SK-N-SH (cell line): ENCODE measurements at regions not wholly inside any gene's neighbourhood (a gene's known extent, or its start where the extent isn't known, plus 50 kb on each side); places are given as distances from the start of the nearest gene placed in this dataset.

Experiments
- CTCF ChIA-PET: fragments of 300-600, 350-600 bp; formaldehyde crosslinking; extraction: SDS; loops from one replicate; lab custom pipeline; 2021; lab: Yijun Ruan, JAX
- POLR2A ChIA-PET: fragments of 350-600 bp; sonication (Branson Sonifier 250); formaldehyde crosslinking; extraction: SDS; loops from one replicate; lab custom pipeline; 2020; ENCODE audit warnings: antibody characterized with exemption, inconsistent platforms; lab: Yijun Ruan, JAX
- DNase-seq: peaks from one replicate; pipeline ENCODE4 v3.0.0; 2012
- H2AFZ ChIP-seq: fragments of 200-600 bp; sonication (generic); 2 replicates; pipeline ENCODE4 v1.8.1; 2016; ENCODE audit warnings: antibody characterized with exemption, mild to moderate bottlenecking, low read depth
- H3F3A ChIP-seq: fragments of 200-600 bp; sonication (generic); replicated peaks from 2 replicates; pipeline ENCODE3; 2016; ENCODE audit warnings: antibody characterized with exemption, mild to moderate bottlenecking; ENCODE audit not compliant: insufficient read depth
- H3K27ac ChIP-seq, 2 experiments: fragments of 200-500 bp in 1 of 2; fragments of 200-600 bp in 1 of 2; sonication (Bioruptor generic) in 1 of 2; sonication (generic), shearing (Covaris generic) in 1 of 2; 2 replicates each; pipeline versions ENCODE4 v1.5.1 to v1.6.1; 2014 to 2016; ENCODE audit warnings: low read depth in 2 of 2, inconsistent platforms in 1 of 2, low read length in 1 of 2, mild to moderate bottlenecking in 1 of 2, mixed read lengths in 1 of 2
- H3K27me3 ChIP-seq: fragments of 200-600 bp; sonication (generic), shearing (Covaris generic); 2 replicates; pipeline ENCODE4 v1.6.1; 2016; ENCODE audit warnings: mixed run types; ENCODE audit not compliant: insufficient read depth
- H3K36me3 ChIP-seq, 2 experiments: fragments of 200-500 bp in 1 of 2; fragments of 200-600 bp in 1 of 2; sonication (Bioruptor generic) in 1 of 2; sonication (generic) in 1 of 2; replicated peaks in 1 of 2; 2 replicates each; pipeline versions ENCODE3 to v1.5.1; 2014 to 2016; ENCODE audit warnings: low read length in 1 of 2, mild to moderate bottlenecking in 1 of 2; ENCODE audit not compliant: insufficient read depth in 2 of 2, control insufficient read depth in 1 of 2
- H3K4me1 ChIP-seq, 2 experiments: fragments of 200-500 bp in 1 of 2; fragments of 200-600 bp in 1 of 2; sonication (Bioruptor generic) in 1 of 2; sonication (generic), shearing (Covaris generic) in 1 of 2; 2 replicates each; pipeline versions ENCODE4 v1.5.1 to v1.6.1; 2014 to 2016; ENCODE audit warnings: low read depth in 1 of 2, low read length in 1 of 2, mixed run types in 1 of 2; ENCODE audit not compliant: insufficient read depth in 2 of 2, control insufficient read depth in 1 of 2
- H3K4me2 ChIP-seq: fragments of 200-600 bp; sonication (generic), shearing (Covaris generic); 2 replicates; pipeline ENCODE4 v1.6.1; 2017; ENCODE audit warnings: mixed run types
- H3K4me3 ChIP-seq, 2 experiments: fragments of 200-500 bp in 1 of 2; fragments of 200-600 bp in 1 of 2; sonication (Bioruptor generic) in 1 of 2; sonication (generic), shearing (Covaris generic) in 1 of 2; 2 replicates each; pipeline versions ENCODE4 v1.5.1 to v1.8.1; 2014 to 2016; ENCODE audit warnings: low read depth in 2 of 2, inconsistent platforms in 1 of 2, low read length in 1 of 2, mild to moderate bottlenecking in 1 of 2, mixed read lengths in 1 of 2, moderate library complexity in 1 of 2
- H3K79me2 ChIP-seq: fragments of 200-600 bp; sonication (generic); 2 replicates; pipeline ENCODE4 v1.8.1; 2017; ENCODE audit warnings: mild to moderate bottlenecking; ENCODE audit not compliant: insufficient read depth
- H3K9ac ChIP-seq: fragments of 200-600 bp; sonication (generic); 2 replicates; pipeline ENCODE4 v1.6.1; 2017; ENCODE audit warnings: mixed run types
- H3K9me2 ChIP-seq: fragments of 200-600 bp; sonication (generic); 2 replicates; pipeline ENCODE4 v1.6.1; 2017; ENCODE audit warnings: mixed run types
- H3K9me3 ChIP-seq: fragments of 200-600 bp; sonication (generic); 2 replicates; pipeline ENCODE4 v1.6.1; 2017; ENCODE audit warnings: mixed run types, mild to moderate bottlenecking, moderate library complexity
- H4K20me1 ChIP-seq: fragments of 200-600 bp; sonication (generic); 2 replicates; pipeline ENCODE4 v1.6.1; 2017; ENCODE audit warnings: mild to moderate bottlenecking, mixed run types; ENCODE audit not compliant: insufficient read depth
- CHD2 ChIP-seq: fragments of 150-350 bp; IDR thresholded peaks from 2 replicates; pipeline ENCODE4 v1.6.1; 2018; ENCODE audit warnings: low read length; ENCODE audit not compliant: partially characterized antibody
- CTCF ChIP-seq: fragments of 200-600 bp; sonication (generic); IDR thresholded peaks from 2 replicates; pipeline ENCODE4 v1.6.1; 2017; ENCODE audit warnings: antibody characterized with exemption, mild to moderate bottlenecking, moderate library complexity
- ELF1 ChIP-seq: IDR thresholded peaks from 2 replicates; pipeline ENCODE4 v1.4.0; 2012
- FOSL2 ChIP-seq: IDR thresholded peaks from 2 replicates; pipeline ENCODE4 v1.4.0; 2012; ENCODE audit warnings: low read depth, mild to moderate bottlenecking, moderate library complexity, borderline replicate concordance
- FOXM1 ChIP-seq: IDR thresholded peaks from 2 replicates; pipeline ENCODE4 v1.4.0; 2012; ENCODE audit warnings: low read depth, mild to moderate bottlenecking
- GATA2 ChIP-seq: sonication (generic); formaldehyde crosslinking; IDR thresholded peaks from 2 replicates; pipeline ENCODE4 v1.5.0; 2020; ENCODE audit warnings: mild to moderate bottlenecking, missing genetic modification reagents
- MAX ChIP-seq: IDR thresholded peaks from 2 replicates; pipeline ENCODE4 v1.4.0; 2012; ENCODE audit warnings: low read depth
- NFIC ChIP-seq: IDR thresholded peaks from 2 replicates; pipeline ENCODE4 v1.4.0; 2012; ENCODE audit warnings: borderline replicate concordance
- POLR2AphosphoS5 ChIP-seq: IDR thresholded peaks from 2 replicates; pipeline ENCODE4 v1.6.1; 2012; ENCODE audit warnings: low read depth, low read length
- RFX5 ChIP-seq: IDR thresholded peaks from 2 replicates; pipeline ENCODE4 v1.6.1; 2012; ENCODE audit warnings: mild to moderate bottlenecking, improper control_type of control experiment, low read length
- SIN3A ChIP-seq: IDR thresholded peaks from 2 replicates; pipeline ENCODE4 v1.6.1; 2012; ENCODE audit warnings: low read depth, mild to moderate bottlenecking, low read length, moderate library complexity, borderline replicate concordance
- TEAD4 ChIP-seq: IDR thresholded peaks from 2 replicates; pipeline ENCODE4 v1.4.0; 2012; ENCODE audit warnings: mild to moderate bottlenecking, borderline replicate concordance; ENCODE audit not compliant: insufficient read depth
- USF1 ChIP-seq: IDR thresholded peaks from 2 replicates; pipeline ENCODE4 v1.4.0; 2012; ENCODE audit warnings: low read depth, borderline replicate concordance
- WGBS: methylation state at CpG from one replicate; pipeline ENCODE4 v1.1.6; 2017; ENCODE audit warnings: low lambda C conversion rate; 5-methylcytosine and 5-hydroxymethylcytosine counted together

- no peaks in the 10 kb centered on the region for H3K9me3 ChIP-seq
- no peaks in the 10 kb centered on the region for H3K4me1 ChIP-seq
- WGBS: 25% methylated on average over 1 of the region's 1 CpG
- no peak overlapping the region for H3K4me2 ChIP-seq
- H3F3A ChIP-seq: no peaks in the 10 kb centered on the region
- H4K20me1 ChIP-seq: no peaks in the 10 kb centered on the region
- no peak overlapping the region for H2AFZ ChIP-seq
- no peaks in the 10 kb centered on the region for H3K9me2 ChIP-seq
- CTCF ChIA-PET: no interaction called here
- H3K27me3 ChIP-seq: peaks cover 40% of the 10 kb centered on the region
- H3K36me3 ChIP-seq: no peaks in the 10 kb centered on the region
- TF ChIP-seq USF1: no peak
- no peak for TF ChIP-seq RFX5
- TF ChIP-seq MAX: no peak
- TF ChIP-seq ELF1: no peak
- TF ChIP-seq TEAD4: no peak
- no peak for TF ChIP-seq POLR2AphosphoS5
- no peak for TF ChIP-seq FOSL2
- TF ChIP-seq CHD2: no peak
- TF ChIP-seq FOXM1: no peak
- TF ChIP-seq GATA2 (CRISPR knock-in tag): no peak
- TF ChIP-seq CTCF: no peak
- no peak for TF ChIP-seq NFIC
- TF ChIP-seq SIN3A: no peak
- TF ChIP-seq, all 33 proteins: peak for 0
- no peak for DNase-seq
- Histone ChIP-seq H3K79me2 (no peaks in the 10 kb centered on the region), H3K27ac (no peak overlapping the region), H3K4me3 (no peak overlapping the region), H3K9ac (no peak overlapping the region)
- POLR2A ChIA-PET: no interaction called here
Measured at GRCh38 chrX:69268611-69269010, 103.4 kb upstream of the PJA1 start.

GRCh38 chrX:69264158-69264581 is 98.9 kb upstream of the PJA1 start:
- Histone ChIP-seq H3K36me3 (no peaks in the 10 kb centered on the region), H4K20me1 (no peaks in the 10 kb centered on the region), H3K4me3 (no peak overlapping the region), H3K27ac (no peak overlapping the region), H2AFZ (no peak overlapping the region), H3K79me2 (no peaks in the 10 kb centered on the region), H3K4me2 (no peak overlapping the region), H3K9me2 (no peaks in the 10 kb centered on the region), H3K9me3 (no peaks in the 10 kb centered on the region), H3K27me3 (peaks cover 33% of the 10 kb centered on the region; the same call in 1 of the 2 replicates), H3K4me1 (no peaks in the 10 kb centered on the region), H3F3A (no peaks in the 10 kb centered on the region), H3K9ac (no peak overlapping the region)
- POLR2A ChIA-PET: no interaction called here
- no peak for DNase-seq
- 34% methylated on average over 11 of the region's 13 CpGs for WGBS
- no peak for TF ChIP-seq ELF1
- CTCF ChIA-PET: interaction anchor here (0.6 kb wide), 1 partner anchor 25 kb away, joined by 3 read pairs; no protein-coding TSS in a partner anchor
